C4-2B (cell line): ENCODE measurements at regions not wholly inside any gene's neighbourhood (a gene's known extent, or its start where the extent isn't known, plus 50 kb on each side); places are given as distances from the start of the nearest gene placed in this dataset.

Experiments used
- H3K27ac ChIP-seq: fragments of 450-650 bp; 2 replicates; pipeline ENCODE4 v1.5.1; 2017
- CTCF ChIP-seq: fragments of 450-650 bp; conservative IDR thresholded peaks from 2 replicates; pipeline ENCODE4 v1.5.1; 2017; ENCODE audit warnings: mild to moderate bottlenecking
- ZFX ChIP-seq: fragments of 450-650 bp; IDR thresholded peaks from 2 replicates; pipeline ENCODE4 v1.6.1; 2017

- no peak overlapping the region for H3K27ac ChIP-seq
- TF ChIP-seq ZFX (no peak), CTCF (peak; percentile 79)
Measured at GRCh38 chr12:73935817-73936216, 601.8 kb upstream of the ATXN7L3B start.

GRCh38 chr12:73947326-73948026, 590.2 kb upstream of the ATXN7L3B start:
- no peak overlapping the region for H3K27ac ChIP-seq
- no peak for TF ChIP-seq CTCF

- no peak overlapping the region for H3K27ac ChIP-seq
- TF ChIP-seq CTCF: no peak
- no peak for TF ChIP-seq ZFX
Measured at GRCh38 chr12:73950507-73950906, 587.1 kb upstream of the ATXN7L3B start.

GRCh38 chr12:73951956-73952703, 585.5 kb upstream of the ATXN7L3B start:
- no peak for TF ChIP-seq CTCF
- TF ChIP-seq ZFX: no peak
- H3K27ac ChIP-seq: no peak overlapping the region

- TF ChIP-seq CTCF: no peak
- TF ChIP-seq ZFX: no peak
- no peak overlapping the region for H3K27ac ChIP-seq
Measured at GRCh38 chr12:73964641-73965040, 573.0 kb upstream of the ATXN7L3B start.

GRCh38 chr12:73973486-73973885, 564.1 kb upstream of the ATXN7L3B start:
- TF ChIP-seq ZFX (no peak), CTCF (no peak)
- no peak overlapping the region for H3K27ac ChIP-seq

- no peak overlapping the region for H3K27ac ChIP-seq
- TF ChIP-seq CTCF (no peak), ZFX (no peak)
Measured at GRCh38 chr12:73984552-73984951, 553.1 kb upstream of the ATXN7L3B start.
